ENCODE measurements at regions not wholly inside any gene's neighbourhood (a gene's known extent, or its start where the extent isn't known, plus 50 kb on each side); places are given as distances from the start of the nearest gene placed in this dataset.

- TF ChIP-seq CHD7 (IDR thresholded peaks at IDR 0.05; ENCODE audit: insufficient replicate concordance, low read length): no peak
- TF ChIP-seq RBBP5 (IDR thresholded peaks at IDR 0.05; ENCODE audit: borderline replicate concordance, low read depth, low read length): no peak
- no peak for TF ChIP-seq CBX8 (IDR thresholded peaks at IDR 0.05; ENCODE audit: borderline replicate concordance, low read depth, low read length)
Measured at GRCh38 chr9:79928661-79929223, 357.0 kb downstream of the TLE4 start (continued).
